ENCODE measurements at regions not wholly inside any gene's neighbourhood (a gene's known extent, or its start where the extent isn't known, plus 50 kb on each side); places are given as distances from the start of the nearest gene placed in this dataset.

DNA sequence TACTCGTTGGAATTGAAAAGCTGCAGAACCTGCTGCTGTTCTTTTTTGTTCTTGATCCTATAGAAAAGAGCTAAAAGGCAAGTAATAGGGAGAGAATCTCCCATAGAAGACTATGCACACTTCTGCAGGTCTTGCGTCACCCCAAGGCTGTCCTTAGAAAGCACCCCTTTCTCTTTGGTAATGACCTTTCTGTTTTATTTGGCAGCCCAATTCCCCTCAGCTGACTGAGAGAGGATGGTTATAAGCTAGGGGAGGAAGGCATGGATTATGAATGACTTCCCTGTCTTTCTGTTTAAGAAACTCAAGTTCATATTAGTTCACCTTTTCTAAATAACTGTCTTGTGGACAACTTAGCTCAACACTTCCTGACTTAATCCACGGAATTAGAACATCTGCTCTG is 122.9 kb downstream of the TXNL1 start:
- Histone ChIP-seq H3K27ac (no peak overlapping the region), H3K27me3 (ENCODE audit: insufficient read depth, low read depth, severe bottlenecking) (no peaks in the 10 kb centered on the region), H3K36me3 (no peaks in the 10 kb centered on the region), H3K4me3 (ENCODE audit: low read depth, low read length) (no peak overlapping the region), H3K9me3 (ENCODE audit: severe bottlenecking) (no peaks in the 10 kb centered on the region)
- TF ChIP-seq, protein P1, sequence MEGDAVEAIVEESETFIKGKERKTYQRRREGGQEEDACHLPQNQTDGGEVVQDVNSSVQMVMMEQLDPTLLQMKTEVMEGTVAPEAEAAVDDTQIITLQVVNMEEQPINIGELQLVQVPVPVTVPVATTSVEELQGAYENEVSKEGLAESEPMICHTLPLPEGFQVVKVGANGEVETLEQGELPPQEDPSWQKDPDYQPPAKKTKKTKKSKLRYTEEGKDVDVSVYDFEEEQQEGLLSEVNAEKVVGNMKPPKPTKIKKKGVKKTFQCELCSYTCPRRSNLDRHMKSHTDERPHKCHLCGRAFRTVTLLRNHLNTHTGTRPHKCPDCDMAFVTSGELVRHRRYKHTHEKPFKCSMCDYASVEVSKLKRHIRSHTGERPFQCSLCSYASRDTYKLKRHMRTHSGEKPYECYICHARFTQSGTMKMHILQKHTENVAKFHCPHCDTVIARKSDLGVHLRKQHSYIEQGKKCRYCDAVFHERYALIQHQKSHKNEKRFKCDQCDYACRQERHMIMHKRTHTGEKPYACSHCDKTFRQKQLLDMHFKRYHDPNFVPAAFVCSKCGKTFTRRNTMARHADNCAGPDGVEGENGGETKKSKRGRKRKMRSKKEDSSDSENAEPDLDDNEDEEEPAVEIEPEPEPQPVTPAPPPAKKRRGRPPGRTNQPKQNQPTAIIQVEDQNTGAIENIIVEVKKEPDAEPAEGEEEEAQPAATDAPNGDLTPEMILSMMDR (IDR thresholded peaks at IDR 0.05; ENCODE audit: low read depth, low read length), result no peak
- DNase-seq, result no peak

DNA sequence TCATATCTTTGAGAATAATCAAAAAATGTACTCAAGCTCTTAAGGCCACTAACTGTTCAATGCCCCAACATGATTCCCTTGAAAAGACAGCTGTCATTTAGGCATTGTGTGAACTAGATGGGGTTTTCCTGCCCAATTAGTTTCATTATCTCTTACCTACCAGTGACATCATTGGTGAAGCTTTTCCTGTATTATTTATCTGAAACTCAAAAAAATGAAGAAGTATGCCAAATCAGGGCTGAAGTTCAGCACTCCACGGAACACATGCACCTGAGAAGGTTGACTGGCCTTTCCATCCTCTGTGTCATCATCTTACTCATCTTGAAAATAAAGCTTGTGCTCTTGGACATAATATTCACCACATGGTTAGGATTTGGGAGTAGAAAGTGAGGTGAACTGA is 126.4 kb downstream of the TXNL1 start:
- Histone ChIP-seq H3K27me3 (ENCODE audit: insufficient read depth, low read depth, severe bottlenecking) (no peaks in the 10 kb centered on the region), H3K36me3 (no peaks in the 10 kb centered on the region)

DNA sequence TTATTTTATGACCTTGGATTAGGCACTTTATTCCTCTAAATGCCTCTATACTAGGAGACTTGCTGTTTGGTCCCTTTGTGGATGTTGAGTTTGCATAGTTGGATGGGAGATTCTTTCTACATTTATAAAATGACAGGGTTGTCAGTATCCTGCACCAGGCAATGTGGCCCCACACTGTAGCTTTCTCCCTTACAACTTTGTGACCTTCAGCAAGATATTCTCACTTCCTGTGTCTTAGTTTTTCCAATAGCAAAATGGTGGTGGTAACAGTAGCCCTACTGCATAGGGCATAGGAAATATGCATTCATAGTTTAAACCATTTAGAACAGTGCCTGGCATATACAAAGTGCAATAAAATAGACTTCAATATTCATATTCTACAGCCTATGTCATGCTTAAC is 128.3 kb downstream of the TXNL1 start:
- H3K4me3 ChIP-seq (ENCODE audit: low read depth, low read length), result no peak overlapping the region
- H3K9me3 ChIP-seq (ENCODE audit: severe bottlenecking), result no peaks in the 10 kb centered on the region
- TF ChIP-seq, protein P1 (IDR thresholded peaks at IDR 0.05; ENCODE audit: low read depth, low read length), result no peak
- no peaks in the 10 kb centered on the region for H3K36me3 ChIP-seq
- H3K27me3 ChIP-seq (ENCODE audit: insufficient read depth, low read depth, severe bottlenecking), result no peaks in the 10 kb centered on the region
- H3K27ac ChIP-seq, result no peak overlapping the region
- no peak for DNase-seq

More for the DNA sequence above, 126.4 kb downstream of the TXNL1 start:
- no peak for DNase-seq
- H3K4me3 ChIP-seq (ENCODE audit: low read depth, low read length), result no peak overlapping the region
- TF ChIP-seq, protein P1 (IDR thresholded peaks at IDR 0.05; ENCODE audit: low read depth, low read length), result no peak
- H3K9me3 ChIP-seq (ENCODE audit: severe bottlenecking), result no peaks in the 10 kb centered on the region
- no peak overlapping the region for H3K27ac ChIP-seq

DNA sequence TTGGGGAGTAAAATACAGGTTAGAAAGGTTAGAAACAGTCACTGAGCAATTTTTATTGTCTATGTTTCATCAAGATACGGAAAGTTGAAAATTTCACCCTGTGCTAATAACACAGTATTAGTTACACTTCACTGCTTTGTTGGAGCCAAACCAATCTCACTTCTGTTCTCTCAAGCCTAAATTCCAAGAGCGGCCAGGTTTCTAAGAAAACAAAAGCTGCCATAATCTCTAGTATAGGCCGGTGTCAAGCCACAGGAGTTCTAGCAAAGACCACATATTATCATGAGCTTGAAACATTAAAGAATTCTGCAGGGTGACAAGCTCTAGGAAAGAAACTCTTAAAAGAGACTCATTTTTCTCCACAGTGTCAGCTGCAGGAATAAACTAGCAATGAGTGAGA is 128.7 kb downstream of the TXNL1 start:
- TF ChIP-seq, protein P1 (IDR thresholded peaks at IDR 0.05; ENCODE audit: low read depth, low read length), result no peak
- Histone ChIP-seq H3K27me3 (ENCODE audit: insufficient read depth, low read depth, severe bottlenecking) (no peaks in the 10 kb centered on the region), H3K36me3 (no peaks in the 10 kb centered on the region), H3K9me3 (ENCODE audit: severe bottlenecking) (no peaks in the 10 kb centered on the region), H3K4me3 (ENCODE audit: low read depth, low read length) (no peak overlapping the region), H3K27ac (no peak overlapping the region)
- no peak for DNase-seq

DNA sequence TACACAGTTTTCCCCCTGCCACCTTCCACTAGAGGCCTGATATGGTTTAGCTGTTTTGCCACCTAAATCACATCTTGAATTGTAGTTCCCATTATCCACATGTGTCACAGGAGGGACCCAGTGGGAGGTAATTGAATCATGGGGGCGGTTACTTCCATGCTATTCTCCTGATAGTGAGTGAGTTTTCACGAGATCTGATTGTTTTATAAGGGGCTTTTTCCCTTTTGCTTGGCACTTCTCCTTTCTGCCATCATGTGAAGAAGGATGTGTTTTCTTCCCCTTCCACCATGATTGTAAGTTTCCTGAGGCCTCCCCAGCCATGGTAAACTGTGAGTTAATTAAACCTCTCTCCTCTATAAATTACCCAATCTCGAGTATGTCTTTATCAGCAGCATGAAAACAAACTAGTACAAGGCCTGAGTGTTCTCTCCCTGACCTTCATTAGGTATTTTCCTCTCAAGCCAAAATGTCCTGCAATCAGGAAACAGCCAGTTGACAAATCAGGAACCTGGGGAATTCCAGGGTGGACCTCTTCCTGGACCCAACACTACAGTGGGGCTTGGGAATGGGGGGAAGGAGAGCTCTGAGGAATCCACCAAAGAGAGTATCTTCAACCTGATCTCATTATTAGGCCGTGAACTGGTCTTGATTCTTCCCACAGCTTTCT is 129.9 kb downstream of the TXNL1 start:
- no peak overlapping the region for H3K27ac ChIP-seq
- DNase-seq, result no peak
- no peaks in the 10 kb centered on the region for H3K27me3 ChIP-seq (ENCODE audit: insufficient read depth, low read depth, severe bottlenecking)
- TF ChIP-seq, protein P1 (IDR thresholded peaks at IDR 0.05; ENCODE audit: low read depth, low read length), result no peak
- H3K36me3 ChIP-seq, result no peaks in the 10 kb centered on the region
- H3K4me3 ChIP-seq (ENCODE audit: low read depth, low read length), result no peak overlapping the region
- H3K9me3 ChIP-seq (ENCODE audit: severe bottlenecking), result no peaks in the 10 kb centered on the region

DNA sequence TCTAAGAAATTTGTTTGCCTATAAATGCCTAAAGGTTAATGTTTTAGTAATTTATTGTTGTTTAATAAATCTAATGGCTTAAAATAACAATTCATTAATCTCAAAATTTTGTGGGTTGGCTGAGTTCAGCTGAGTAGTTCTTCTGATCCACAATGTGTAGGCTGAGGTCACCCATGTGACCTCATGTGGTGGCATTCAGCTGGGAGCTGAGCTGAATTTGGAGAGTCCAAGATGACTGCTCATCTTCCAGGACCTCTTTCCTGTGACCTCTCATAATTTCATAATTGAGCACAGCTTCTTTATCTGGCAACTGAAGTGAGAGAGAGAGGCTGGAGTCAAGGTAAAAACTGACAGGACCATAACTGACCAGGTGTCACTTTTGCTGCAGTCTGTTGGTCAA is 132.4 kb downstream of the TXNL1 start:
- Histone ChIP-seq H3K9me3 (ENCODE audit: severe bottlenecking) (no peaks in the 10 kb centered on the region), H3K27ac (no peak overlapping the region), H3K4me3 (ENCODE audit: low read depth, low read length) (no peak overlapping the region), H3K36me3 (no peaks in the 10 kb centered on the region), H3K27me3 (ENCODE audit: insufficient read depth, low read depth, severe bottlenecking) (no peaks in the 10 kb centered on the region)
- no peak for DNase-seq
- TF ChIP-seq, protein P1 (IDR thresholded peaks at IDR 0.05; ENCODE audit: low read depth, low read length), result no peak
